HEK293 (cell line): ENCODE measurements at regions not wholly inside any gene's neighbourhood (a gene's known extent, or its start where the extent isn't known, plus 50 kb on each side); places are given as distances from the start of the nearest gene placed in this dataset.

Experiments used
- CTCF ChIA-PET: fragments of 350-600 bp; formaldehyde crosslinking; extraction: SDS; loops from one replicate; lab custom pipeline; 2021; ENCODE audit warnings: antibody characterized with exemption; lab: Yijun Ruan, JAX
- POLR2A ChIA-PET: fragments of 300-600 bp; formaldehyde crosslinking; extraction: SDS; loops from one replicate; lab custom pipeline; 2020; ENCODE audit warnings: antibody characterized with exemption, inconsistent platforms; lab: Yijun Ruan, JAX
- H3K27ac ChIP-seq: fragments of 200-500 bp; sonication (Bioruptor generic); 2 replicates; pipeline ENCODE4 v1.5.1; 2014; ENCODE audit warnings: low read depth, low read length, control low read depth, inconsistent platforms; ENCODE audit errors: extremely low read depth
- H3K36me3 ChIP-seq, 2 experiments: fragments of 200-500 bp in 1 of 2; sonication (Bioruptor generic) in 1 of 2; 1 replicate in 1 of 2; 2 replicates in 1 of 2; pipeline ENCODE4 v1.5.1; 2014 to 2017; ENCODE audit warnings: inconsistent platforms in 2 of 2, low read length in 2 of 2; ENCODE audit not compliant: control insufficient read depth in 2 of 2, insufficient read depth in 1 of 2
- H3K4me1 ChIP-seq: fragments of 200-500 bp; sonication (Bioruptor generic); 2 replicates; pipeline ENCODE4 v1.5.1; 2014; ENCODE audit warnings: mild to moderate bottlenecking, low read length, inconsistent platforms; ENCODE audit not compliant: control insufficient read depth, insufficient read depth
- H3K4me3 ChIP-seq: 2 replicates; pipeline ENCODE4 v1.5.1; 2011; ENCODE audit warnings: low read depth, mild to moderate bottlenecking, control low read depth, low read length, moderate library complexity
- H3K9me3 ChIP-seq: fragments of 200-500 bp; sonication (Bioruptor generic); 2 replicates; pipeline ENCODE4 v1.5.1; 2014; ENCODE audit warnings: low read depth, low read length, inconsistent platforms; ENCODE audit not compliant: control insufficient read depth, insufficient read depth
- AEBP2 ChIP-seq: fragments of 450-650 bp; formaldehyde crosslinking; IDR thresholded peaks from 2 replicates; pipeline ENCODE4 v1.5.1; 2016; ENCODE audit warnings: missing biosample characterization, missing genetic modification characterization, borderline replicate concordance
- HOXA7 ChIP-seq: sonication (generic); formaldehyde crosslinking; IDR thresholded peaks from 2 replicates; pipeline ENCODE4 v1.8.1; 2022; ENCODE audit warnings: missing genetic modification reagents, borderline replicate concordance
- KLF1 ChIP-seq: fragments of 450-650 bp; formaldehyde crosslinking; IDR thresholded peaks from 2 replicates; pipeline ENCODE4 v1.5.1; 2016; ENCODE audit warnings: missing biosample characterization, missing genetic modification characterization
- PRDM1 ChIP-seq: fragments of 450-650 bp; formaldehyde crosslinking; IDR thresholded peaks from 2 replicates; pipeline ENCODE4; 2016; ENCODE audit warnings: missing biosample characterization, missing genetic modification characterization
- WT1 ChIP-seq: fragments of 450-650 bp; formaldehyde crosslinking; IDR thresholded peaks from 2 replicates; pipeline ENCODE4 v1.5.1; 2016; ENCODE audit warnings: missing biosample characterization, missing genetic modification characterization
- ZBTB1 ChIP-seq: fragments of 450-650 bp; formaldehyde crosslinking; IDR thresholded peaks from 2 replicates; pipeline ENCODE4 v1.5.1; 2016; ENCODE audit warnings: missing biosample characterization, missing genetic modification characterization
- ZBTB26 ChIP-seq: fragments of 450-650 bp; formaldehyde crosslinking; optimal IDR thresholded peaks from 2 replicates; pipeline ENCODE3; 2016; ENCODE audit warnings: missing biosample characterization, mild to moderate bottlenecking, missing genetic modification characterization
- ZNF16 ChIP-seq: fragments of 450-650 bp; formaldehyde crosslinking; IDR thresholded peaks from 2 replicates; pipeline ENCODE4 v1.5.1; 2016; ENCODE audit warnings: low read depth, missing biosample characterization, missing genetic modification characterization
- ZNF24 ChIP-seq: fragments of 450-650 bp; formaldehyde crosslinking; IDR thresholded peaks from 2 replicates; pipeline ENCODE4 v1.5.1; 2016; ENCODE audit warnings: missing biosample characterization, missing genetic modification characterization
- ZNF26 ChIP-seq: fragments of 450-650 bp; formaldehyde crosslinking; IDR thresholded peaks from 2 replicates; pipeline ENCODE4 v1.5.1; 2016; ENCODE audit warnings: missing biosample characterization, missing genetic modification characterization
- ZNF292 ChIP-seq: fragments of 450-650 bp; formaldehyde crosslinking; IDR thresholded peaks from 2 replicates; pipeline ENCODE4 v1.5.1; 2016; ENCODE audit warnings: low read depth, missing biosample characterization, missing genetic modification characterization, borderline replicate concordance
- ZNF311 ChIP-seq: fragments of 450-650 bp; formaldehyde crosslinking; IDR thresholded peaks from 2 replicates; pipeline ENCODE4 v1.5.1; 2017; ENCODE audit warnings: missing biosample characterization, missing genetic modification characterization, borderline replicate concordance
- ZNF335 ChIP-seq: fragments of 450-650 bp; formaldehyde crosslinking; conservative IDR thresholded peaks from 2 replicates; pipeline ENCODE4 v1.5.1; 2016; ENCODE audit warnings: missing biosample characterization, missing genetic modification characterization
- ZNF350 ChIP-seq: fragments of 450-650 bp; formaldehyde crosslinking; IDR thresholded peaks from 2 replicates; pipeline ENCODE4 v1.5.0; 2017; ENCODE audit warnings: missing biosample characterization, mild to moderate bottlenecking, missing genetic modification characterization
- ZNF391 ChIP-seq: fragments of 450-650 bp; formaldehyde crosslinking; IDR thresholded peaks from 2 replicates; pipeline ENCODE4 v1.5.1; 2016; ENCODE audit warnings: low read depth, missing biosample characterization, missing genetic modification characterization, borderline replicate concordance
- ZNF704 ChIP-seq: fragments of 450-650 bp; formaldehyde crosslinking; IDR thresholded peaks from 2 replicates; pipeline ENCODE4 v1.5.1; 2016; ENCODE audit warnings: missing biosample characterization, missing genetic modification characterization
- ZNF791 ChIP-seq: fragments of 450-650 bp; formaldehyde crosslinking; IDR thresholded peaks from 2 replicates; pipeline ENCODE4 v1.5.1; 2016; ENCODE audit warnings: missing biosample characterization, missing genetic modification characterization
- ZSCAN5A ChIP-seq: fragments of 450-650 bp; formaldehyde crosslinking; IDR thresholded peaks from 2 replicates; pipeline ENCODE4 v1.5.1; 2016; ENCODE audit warnings: missing biosample characterization, missing genetic modification characterization
- ZXDB ChIP-seq: fragments of 450-650 bp; formaldehyde crosslinking; IDR thresholded peaks from 2 replicates; pipeline ENCODE4 v1.5.1; 2016; ENCODE audit warnings: missing biosample characterization, missing genetic modification characterization

- TF ChIP-seq AEBP2 (tag by site-specific recombination) (no peak), ZNF791 (tag by site-specific recombination) (no peak)
Measured at GRCh38 chr1:196056966-196057365, 551.3 kb downstream of the KCNT2 start (continued).

GRCh38 chr1:196049407-196049806, 558.8 kb downstream of the KCNT2 start:
- POLR2A ChIA-PET, result no interaction called here
- TF ChIP-seq ZBTB1 (tag by site-specific recombination), result no peak
- no peak for TF ChIP-seq ZNF391 (tag by site-specific recombination)
- no peak for TF ChIP-seq ZNF350 (tag by site-specific recombination)
- TF ChIP-seq ZNF292 (tag by site-specific recombination), result no peak
- no peak for TF ChIP-seq ZSCAN5A
- no peak for TF ChIP-seq PRDM1 (tag by site-specific recombination)
- no peak for TF ChIP-seq ZNF311 (tag by site-specific recombination)
- no peak for TF ChIP-seq ZNF791 (tag by site-specific recombination)
- TF ChIP-seq WT1, result no peak
- TF ChIP-seq ZXDB (tag by site-specific recombination), result no peak
- no peak for TF ChIP-seq ZNF704 (tag by site-specific recombination)
- TF ChIP-seq ZNF335, result no peak
- no peak for TF ChIP-seq HOXA7 (CRISPR knock-in tag)
- no peak for TF ChIP-seq ZNF16 (tag by site-specific recombination)
- TF ChIP-seq ZNF24 (tag by site-specific recombination), result no peak
- no peak for TF ChIP-seq ZBTB26
- no peak for TF ChIP-seq KLF1
- TF ChIP-seq ZNF26 (tag by site-specific recombination), result no peak
- CTCF ChIA-PET, result no interaction called here
- no peak overlapping the region for H3K27ac ChIP-seq
- H3K4me3 ChIP-seq, result no peak overlapping the region
- no peaks in the 10 kb centered on the region for H3K9me3 ChIP-seq
- no peaks in the 10 kb centered on the region for H3K4me1 ChIP-seq
- H3K36me3 ChIP-seq, result no peaks in the 10 kb centered on the region
